ENCODE measurements at regions not wholly inside any gene's neighbourhood (a gene's known extent, or its start where the extent isn't known, plus 50 kb on each side); places are given as distances from the start of the nearest gene placed in this dataset.
A peak's percentile ranks its signal among the peaks of the same experiment; 100 is the strongest.

- intact Hi-C loops (cut with DNase I) = no loop called here
- TF ChIP-seq CTCF (IDR thresholded peaks at IDR 0.05) = no peak
- no peak for DNase-seq (ENCODE audit: low spot score in 2 of 2)
These were observed 217.5 kb upstream of the NMUR2 start for GRCh38 chr5:152622628-152623027.

DNA sequence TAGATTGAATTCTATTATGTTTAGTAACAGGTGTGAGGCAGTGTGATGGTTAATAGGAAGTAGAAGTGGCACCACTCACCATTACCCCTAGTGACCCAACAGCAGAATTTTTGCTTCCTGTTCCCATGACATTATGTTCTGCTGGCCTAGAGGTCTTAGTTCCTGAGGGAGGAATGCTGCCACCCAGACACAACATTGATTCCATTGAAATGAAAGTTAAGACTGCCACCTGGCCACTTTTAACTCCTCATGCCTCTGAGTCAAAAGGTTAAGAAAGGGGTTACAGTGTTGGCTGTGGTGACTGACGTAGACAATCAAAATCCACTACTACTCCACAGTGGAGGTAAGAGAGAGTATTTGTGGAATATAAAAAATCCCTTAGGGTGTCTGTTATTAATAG is 218.9 kb upstream of the NMUR2 start:
- DNase-seq (ENCODE audit: low spot score in 2 of 2) = no peak
- Histone ChIP-seq H3K27me3 (no peaks in the 10 kb centered on the region), H3K27ac (no peak overlapping the region), H3K4me3 (no peak overlapping the region), H3K36me3 (no peaks in the 10 kb centered on the region), H3K9me3 (no peaks in the 10 kb centered on the region), H3K4me1 (no peaks in the 10 kb centered on the region)
- intact Hi-C loops (cut with DNase I) = no loop called here
- no peak for TF ChIP-seq CTCF (IDR thresholded peaks at IDR 0.05)

More at GRCh38 chr5:152622628-152623027, 217.5 kb upstream of the NMUR2 start:
- H3K9me3 ChIP-seq = no peaks in the 10 kb centered on the region
- no peak overlapping the region for H3K4me3 ChIP-seq
- H3K36me3 ChIP-seq = no peaks in the 10 kb centered on the region
- H3K4me1 ChIP-seq = no peaks in the 10 kb centered on the region
- no peak overlapping the region for H3K27ac ChIP-seq
- H3K27me3 ChIP-seq = no peaks in the 10 kb centered on the region

GRCh38 chr5:152625696-152626095 is 220.6 kb upstream of the NMUR2 start:
- Histone ChIP-seq H3K36me3 (no peaks in the 10 kb centered on the region), H3K9me3 (no peaks in the 10 kb centered on the region), H3K27me3 (no peaks in the 10 kb centered on the region), H3K27ac (no peak overlapping the region), H3K4me1 (peaks cover 0 to 4% of the 10 kb centered on the region in 2 donors), H3K4me3 (no peak overlapping the region)
- intact Hi-C loops (cut with DNase I) = no loop called here
- no peak for TF ChIP-seq CTCF (IDR thresholded peaks at IDR 0.05)
- no peak for DNase-seq (ENCODE audit: low spot score in 2 of 2)

DNA sequence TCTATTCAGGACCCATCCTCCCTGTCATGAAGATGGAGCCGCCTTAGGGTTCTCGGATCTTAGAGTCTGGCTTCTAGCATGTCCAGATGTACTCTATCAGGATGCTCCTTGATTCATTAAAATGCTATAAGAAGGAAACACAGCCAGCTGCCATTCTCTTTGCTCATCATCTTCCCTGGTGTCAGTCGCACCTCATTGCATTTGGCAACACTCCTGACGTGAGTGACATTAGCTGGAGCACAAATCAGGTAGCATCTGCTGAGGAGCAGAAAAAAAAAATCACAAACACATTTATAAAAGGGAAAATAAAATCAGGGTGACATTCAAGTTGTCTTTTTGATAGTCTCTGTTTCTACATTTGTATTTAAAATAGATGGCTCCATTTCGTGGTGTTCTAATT is 226.1 kb upstream of the NMUR2 start:
- H3K27me3 ChIP-seq = no peaks in the 10 kb centered on the region
- H3K9me3 ChIP-seq = no peaks in the 10 kb centered on the region
- intact Hi-C loops (cut with DNase I) = loop anchor here (10.0 kb wide), 3 partner anchors 946 to 1334 kb away; partner anchors contain the start of gene SPARC
- DNase-seq (ENCODE audit: low spot score in 2 of 2) = no peak
- no peak for TF ChIP-seq CTCF (IDR thresholded peaks at IDR 0.05)
- peak overlapping the region; percentile 85 to 90 for H3K27ac ChIP-seq
- peaks cover 0 to 44% of the 10 kb centered on the region in 2 donors for H3K4me1 ChIP-seq
- no peaks in the 10 kb centered on the region for H3K36me3 ChIP-seq
- H3K4me3 ChIP-seq = no peak overlapping the region

GRCh38 chr5:152632360-152632759 is 227.3 kb upstream of the NMUR2 start:
- Histone ChIP-seq H3K27ac (peak overlapping the region; percentile 85 to 90), H3K4me3 (no peak overlapping the region), H3K4me1 (peaks cover 0 to 44% of the 10 kb centered on the region in 2 donors), H3K9me3 (no peaks in the 10 kb centered on the region), H3K36me3 (no peaks in the 10 kb centered on the region), H3K27me3 (no peaks in the 10 kb centered on the region)
- intact Hi-C loops (cut with DNase I) = loop anchor here (10.0 kb wide), 3 partner anchors 948 to 1332 kb away; partner anchors contain the start of gene SPARC
- TF ChIP-seq CTCF (IDR thresholded peaks at IDR 0.05) = no peak
- DNase-seq (ENCODE audit: low spot score in 2 of 2) = peak in 1 of 2 donors; percentile 70

DNA sequence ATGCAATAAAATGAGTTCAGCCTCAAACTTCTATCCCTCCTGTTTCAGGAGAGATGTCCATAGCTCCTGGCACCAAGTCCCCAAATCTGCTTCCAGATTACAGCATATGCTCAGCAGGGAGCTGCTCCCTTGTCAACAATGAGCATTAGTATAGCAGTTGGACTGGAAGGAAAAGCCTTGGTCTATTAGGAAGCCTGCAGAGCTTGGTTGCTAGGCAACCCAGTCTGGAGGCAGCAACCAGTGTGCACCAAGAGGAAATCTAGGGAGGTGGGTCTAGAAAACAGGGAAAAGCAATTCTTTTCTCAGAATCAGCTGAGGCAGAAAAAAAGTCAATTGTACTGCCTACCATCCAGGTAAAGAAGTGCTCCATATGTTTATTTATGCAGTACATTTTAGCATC is 229.5 kb upstream of the NMUR2 start:
- intact Hi-C loops (cut with DNase I) = loop anchor here (10.0 kb wide), 3 partner anchors 950 to 1330 kb away; partner anchors contain the start of gene SPARC
- Histone ChIP-seq H3K27me3 (no peaks in the 10 kb centered on the region), H3K4me1 (peaks cover 0 to 61% of the 10 kb centered on the region in 2 donors), H3K36me3 (no peaks in the 10 kb centered on the region), H3K9me3 (no peaks in the 10 kb centered on the region), H3K27ac (peak overlapping the region; percentile 85 to 90), H3K4me3 (no peak overlapping the region)
- peak in 1 of 2 donors; percentile 66 for DNase-seq (ENCODE audit: low spot score in 2 of 2)
- no peak for TF ChIP-seq CTCF (IDR thresholded peaks at IDR 0.05)
